Memory B cell (primary cell): ENCODE measurements at regions not wholly inside any gene's neighbourhood (a gene's known extent, or its start where the extent isn't known, plus 50 kb on each side); places are given as distances from the start of the nearest gene placed in this dataset.

ENCODE experiments used
- ATAC-seq: fragments of 150-1000 bp; cut with Tn5 transposase; 2 replicates; pipeline ENCODE4 v1.10.0; 2021; ENCODE audit warnings: low read depth, mild to moderate bottlenecking, moderate library complexity
- DNase-seq, 2 donors: peaks; one replicate each; pipeline ENCODE4 v3.0.0; 2022; ENCODE audit warnings: low spot score in 2 of 2
- H3K27ac Mint-ChIP-seq: one replicate; pipeline ENCODE4 v1.8.0; 2022; ENCODE audit warnings: mild to moderate bottlenecking, moderate library complexity, mixed read lengths
- H3K27me3 Mint-ChIP-seq: one replicate; pipeline ENCODE4 v1.8.0; 2022; ENCODE audit warnings: mixed read lengths
- H3K36me3 Mint-ChIP-seq: one replicate; pipeline ENCODE4 v1.8.0; 2022; ENCODE audit warnings: mild to moderate bottlenecking, mixed read lengths
- H3K4me1 Mint-ChIP-seq: one replicate; pipeline ENCODE4 v1.8.0; 2022; ENCODE audit warnings: mixed read lengths
- H3K4me3 Mint-ChIP-seq: one replicate; pipeline ENCODE4 v1.8.0; 2022; ENCODE audit warnings: mild to moderate bottlenecking, moderate library complexity, mixed read lengths
- H3K9me3 Mint-ChIP-seq: one replicate; pipeline ENCODE4 v1.8.0; 2022; ENCODE audit warnings: mixed read lengths

DNA sequence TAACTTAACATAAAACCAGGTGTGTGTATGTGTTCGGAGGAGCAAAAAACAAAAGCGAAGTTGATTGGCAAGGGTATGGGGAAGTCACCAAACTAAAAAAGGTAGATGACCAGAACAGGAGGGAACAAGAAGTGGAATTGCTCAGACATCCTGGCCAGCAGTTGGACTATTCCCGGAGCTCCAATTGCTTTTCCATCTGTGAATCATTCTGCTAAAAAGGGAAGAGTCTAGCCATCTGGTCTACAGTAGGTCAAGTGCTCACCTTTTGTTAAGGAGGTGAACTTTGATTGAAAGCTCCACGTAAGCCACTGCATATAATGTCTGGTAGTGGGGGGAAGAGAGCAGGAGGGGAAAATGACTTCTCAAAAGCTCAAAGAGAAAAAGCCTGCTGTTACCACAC, 50.0 kb upstream of the BET1 start:
- Mint-ChIP-seq H3K4me1 (peaks cover 28% of the 10 kb centered on the region), H3K36me3 (peaks cover 4% of the 10 kb centered on the region), H3K27ac (peak overlapping the region; percentile 14), H3K4me3 (peak overlapping the region; percentile 2), H3K27me3 (no peaks in the 10 kb centered on the region), H3K9me3 (peaks cover 2% of the 10 kb centered on the region)
- DNase-seq (no peak), ATAC-seq (no peak)

DNA sequence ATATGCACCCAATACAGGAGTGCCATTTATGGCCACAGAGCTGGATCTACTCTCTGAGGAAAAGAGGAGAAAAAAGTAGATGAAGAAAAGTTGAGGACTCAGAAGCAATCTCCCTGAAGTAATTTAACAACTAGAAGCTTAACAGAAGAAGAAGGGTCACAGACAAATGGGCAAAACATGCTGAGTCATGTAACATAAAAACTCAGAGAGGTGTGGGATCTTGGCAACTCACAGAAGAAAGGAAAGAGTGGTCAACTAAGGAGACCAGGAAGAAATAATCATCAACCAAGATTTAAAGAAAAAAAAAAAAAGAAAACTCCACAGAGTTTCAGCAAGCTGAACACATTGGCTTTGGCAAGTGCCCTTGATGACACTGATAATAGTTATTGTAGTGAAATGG, 51.8 kb upstream of the BET1 start:
- DNase-seq (no peak), ATAC-seq (no peak)
- peaks cover 4% of the 10 kb centered on the region for H3K36me3 Mint-ChIP-seq
- H3K4me1 Mint-ChIP-seq = peaks cover 15% of the 10 kb centered on the region
- no peaks in the 10 kb centered on the region for H3K27me3 Mint-ChIP-seq
- peaks cover 2% of the 10 kb centered on the region for H3K9me3 Mint-ChIP-seq
- H3K27ac Mint-ChIP-seq = no peak overlapping the region
- H3K4me3 Mint-ChIP-seq = no peak overlapping the region

DNA sequence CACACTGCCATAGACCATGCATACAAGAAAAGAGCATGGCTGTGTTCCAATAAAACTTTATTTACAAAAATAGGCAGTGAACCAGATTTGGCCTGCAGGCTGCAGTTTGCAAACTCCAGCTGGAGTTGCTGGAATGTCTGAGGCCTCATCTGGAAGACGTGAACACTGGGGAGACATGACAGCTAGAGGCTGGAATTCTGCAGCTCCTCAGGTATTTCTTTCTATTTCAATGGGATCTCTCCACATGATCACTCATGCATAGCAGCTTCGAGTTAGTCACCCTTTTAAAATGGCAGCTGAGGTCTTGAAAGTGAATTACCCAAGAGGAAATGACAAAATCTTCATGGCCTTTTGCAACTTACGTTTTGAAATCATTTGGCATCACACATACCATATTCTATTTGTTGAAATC, 52.6 kb upstream of the BET1 start:
- Mint-ChIP-seq H3K9me3 (peaks cover 2% of the 10 kb centered on the region), H3K36me3 (peaks cover 4% of the 10 kb centered on the region), H3K4me3 (no peak overlapping the region), H3K27me3 (no peaks in the 10 kb centered on the region), H3K4me1 (peaks cover 16% of the 10 kb centered on the region), H3K27ac (no peak overlapping the region)
- ATAC-seq (no peak), DNase-seq (no peak)

DNA sequence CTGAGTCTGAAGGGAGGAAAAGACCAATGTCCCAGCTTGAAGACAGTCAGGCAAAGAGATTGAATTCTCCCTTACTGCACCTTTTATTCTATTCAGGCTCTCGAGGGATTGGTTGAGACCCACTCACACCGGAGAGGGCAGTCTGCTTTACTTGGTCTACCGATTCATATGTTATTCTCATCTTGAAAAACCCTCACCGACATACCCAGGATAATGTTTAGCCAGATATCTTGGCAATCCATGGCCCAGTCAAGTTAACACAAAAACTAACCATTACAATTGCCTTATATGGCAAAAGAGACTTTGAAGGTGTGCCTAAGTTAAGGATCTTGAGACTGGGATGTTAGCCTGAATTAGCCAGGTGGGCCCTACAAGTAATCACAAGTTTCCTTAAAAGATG, 53.8 kb upstream of the BET1 start:
- Mint-ChIP-seq H3K4me3 (no peak overlapping the region), H3K27me3 (no peaks in the 10 kb centered on the region), H3K9me3 (peaks cover 2% of the 10 kb centered on the region), H3K4me1 (peaks cover 20% of the 10 kb centered on the region), H3K36me3 (peaks cover 4% of the 10 kb centered on the region), H3K27ac (no peak overlapping the region)
- no peak for DNase-seq
- no peak for ATAC-seq

DNA sequence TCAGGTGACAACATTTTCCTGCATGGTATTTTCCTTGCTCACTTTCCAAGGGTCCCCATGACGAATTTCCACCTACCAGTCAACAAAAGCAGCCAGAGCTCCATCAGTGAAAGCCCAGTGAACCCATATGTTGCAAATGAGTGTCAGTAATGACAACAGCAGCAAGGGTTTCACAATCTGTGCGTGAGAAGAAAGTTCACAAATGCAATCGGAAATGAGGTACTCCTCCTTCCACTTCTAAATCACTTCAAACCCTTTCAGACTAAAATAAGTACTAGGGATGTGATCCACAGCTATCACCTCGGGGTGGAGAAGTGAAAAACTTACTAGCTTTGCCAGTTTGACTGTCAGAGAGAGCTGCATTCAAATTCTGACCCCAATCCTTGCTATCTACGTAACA, 55.6 kb upstream of the BET1 start:
- no peak for DNase-seq
- ATAC-seq = no peak
- H3K4me3 Mint-ChIP-seq = no peak overlapping the region
- H3K27me3 Mint-ChIP-seq = no peaks in the 10 kb centered on the region
- peaks cover 16% of the 10 kb centered on the region for H3K4me1 Mint-ChIP-seq
- H3K9me3 Mint-ChIP-seq = peaks cover 2% of the 10 kb centered on the region
- peaks cover 4% of the 10 kb centered on the region for H3K36me3 Mint-ChIP-seq
- no peak overlapping the region for H3K27ac Mint-ChIP-seq

DNA sequence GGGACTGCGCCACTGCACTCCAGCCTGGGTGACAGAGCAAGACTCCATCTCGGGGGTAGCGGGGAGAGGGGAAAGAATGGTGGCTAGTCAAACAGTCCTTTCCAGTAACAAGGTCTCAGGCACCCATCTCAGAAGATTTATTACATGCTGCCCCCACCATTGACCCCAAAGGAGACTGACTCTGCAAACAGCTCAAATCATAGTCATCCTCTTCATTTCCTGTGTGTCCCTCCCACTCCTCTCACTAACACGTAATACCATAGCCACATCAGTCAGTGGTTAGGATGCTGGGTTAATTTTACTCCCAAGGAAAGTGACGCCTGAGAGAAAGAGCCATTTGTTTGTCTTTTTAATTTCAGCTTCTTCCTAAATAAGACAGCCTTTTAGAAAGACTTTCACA, 56.6 kb upstream of the BET1 start:
- H3K27me3 Mint-ChIP-seq = no peaks in the 10 kb centered on the region
- no peak overlapping the region for H3K4me3 Mint-ChIP-seq
- DNase-seq = no peak
- peaks cover 2% of the 10 kb centered on the region for H3K9me3 Mint-ChIP-seq
- no peak overlapping the region for H3K27ac Mint-ChIP-seq
- peaks cover 16% of the 10 kb centered on the region for H3K4me1 Mint-ChIP-seq
- peaks cover 2% of the 10 kb centered on the region for H3K36me3 Mint-ChIP-seq
- ATAC-seq = no peak

DNA sequence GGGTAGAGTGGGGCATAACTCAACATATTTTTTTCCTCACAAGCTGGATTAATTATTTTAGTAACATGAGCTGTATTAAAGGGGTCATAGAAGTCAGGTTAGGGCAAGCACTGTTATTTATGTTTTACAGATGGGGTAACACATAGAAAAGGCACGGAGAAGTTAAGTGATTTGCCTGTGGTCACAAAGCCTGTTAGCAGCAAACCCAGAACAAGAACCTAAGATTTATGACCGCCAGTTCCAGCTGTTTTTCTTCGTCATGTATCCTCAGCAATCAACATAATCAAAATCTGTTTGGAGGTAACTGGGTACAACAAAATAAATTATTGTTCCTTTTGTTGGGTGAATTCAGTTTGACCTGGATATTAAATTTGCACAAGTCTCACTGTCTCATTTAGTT, 57.2 kb upstream of the BET1 start:
- no peaks in the 10 kb centered on the region for H3K36me3 Mint-ChIP-seq
- H3K27ac Mint-ChIP-seq = no peak overlapping the region
- H3K9me3 Mint-ChIP-seq = no peaks in the 10 kb centered on the region
- no peak for ATAC-seq
- no peak overlapping the region for H3K4me3 Mint-ChIP-seq
- H3K4me1 Mint-ChIP-seq = peaks cover 14% of the 10 kb centered on the region
- DNase-seq = no peak
- H3K27me3 Mint-ChIP-seq = no peaks in the 10 kb centered on the region

DNA sequence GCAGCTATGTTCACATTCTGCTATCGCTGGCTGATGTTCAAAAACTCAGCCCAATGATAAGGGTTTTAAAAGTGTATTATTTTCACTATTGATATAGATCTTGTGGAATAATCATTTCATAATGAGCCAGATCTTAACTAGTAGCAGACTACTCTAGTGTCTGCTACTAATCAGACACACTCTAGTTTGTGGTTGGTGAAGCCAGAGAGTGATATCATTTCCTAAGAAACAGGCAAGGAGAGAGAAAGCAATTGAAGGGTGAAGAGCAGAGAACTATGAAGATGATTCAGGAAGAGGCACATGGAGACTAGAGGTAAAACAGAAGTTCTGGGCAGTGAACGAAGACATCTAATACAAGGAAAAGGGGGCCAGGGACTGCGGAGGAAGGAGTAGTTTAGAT, 58.2 kb upstream of the BET1 start:
- Mint-ChIP-seq H3K9me3 (no peaks in the 10 kb centered on the region), H3K27ac (peak overlapping the region; percentile 3), H3K36me3 (no peaks in the 10 kb centered on the region), H3K4me1 (peaks cover 17% of the 10 kb centered on the region), H3K27me3 (no peaks in the 10 kb centered on the region), H3K4me3 (no peak overlapping the region)
- ATAC-seq (no peak), DNase-seq (no peak)

DNA sequence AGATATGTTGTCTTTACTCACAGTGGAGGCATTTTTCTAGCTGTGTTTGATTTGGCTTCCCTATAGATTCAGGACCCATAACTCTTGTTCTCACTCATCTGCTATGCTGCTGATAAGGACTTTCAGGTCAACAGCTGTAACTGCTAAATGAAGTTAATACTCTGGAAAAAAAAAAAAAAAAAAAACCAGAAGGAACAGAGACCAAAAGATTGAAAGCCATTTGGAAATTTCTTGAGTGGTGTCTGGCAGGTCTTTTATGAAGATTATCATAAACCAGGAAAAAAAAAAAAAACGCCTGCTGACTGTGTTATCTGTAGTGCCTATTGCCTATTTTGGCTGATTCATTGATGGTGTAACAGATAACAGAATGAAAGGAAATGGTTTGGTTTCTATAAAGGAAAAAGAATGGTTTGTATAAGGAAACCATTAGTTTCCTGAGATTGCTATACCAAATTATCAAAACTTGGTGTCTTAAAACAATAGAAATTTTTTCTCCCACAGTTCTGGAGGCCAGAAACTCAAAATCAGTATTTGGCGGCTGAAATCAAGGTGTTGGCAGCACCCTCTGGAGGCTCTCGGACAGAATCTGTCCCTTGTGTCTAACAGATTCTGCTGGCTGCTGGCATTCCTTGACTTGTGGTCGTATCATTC, 60.5 kb upstream of the BET1 start:
- H3K9me3 Mint-ChIP-seq = no peaks in the 10 kb centered on the region
- H3K27ac Mint-ChIP-seq = no peak overlapping the region
- H3K36me3 Mint-ChIP-seq = no peaks in the 10 kb centered on the region
- DNase-seq (no peak), ATAC-seq (no peak)
- no peaks in the 10 kb centered on the region for H3K27me3 Mint-ChIP-seq
- no peak overlapping the region for H3K4me3 Mint-ChIP-seq
- peaks cover 30% of the 10 kb centered on the region for H3K4me1 Mint-ChIP-seq

DNA sequence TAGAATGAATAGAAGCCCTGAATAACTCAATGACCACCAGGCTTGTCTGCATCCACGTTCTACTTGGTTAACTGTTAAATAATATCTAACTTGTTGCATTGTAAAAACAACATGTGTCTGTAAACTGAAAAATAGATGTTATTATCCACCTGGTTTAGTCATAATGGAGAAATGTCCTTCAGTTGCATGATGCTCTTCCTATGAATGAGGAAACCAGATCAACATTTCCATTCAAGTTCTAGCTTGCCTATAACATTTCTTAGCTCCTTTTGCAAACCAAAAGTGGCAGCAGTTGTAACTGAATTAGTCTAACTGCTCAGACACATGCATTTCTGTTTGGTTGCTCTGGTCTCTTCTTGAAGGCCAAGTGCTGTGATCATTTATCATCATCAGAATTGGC, 62.9 kb upstream of the BET1 start:
- Mint-ChIP-seq H3K27me3 (no peaks in the 10 kb centered on the region), H3K27ac (no peak overlapping the region), H3K36me3 (no peaks in the 10 kb centered on the region), H3K4me1 (peaks cover 26% of the 10 kb centered on the region), H3K9me3 (no peaks in the 10 kb centered on the region), H3K4me3 (no peak overlapping the region)
- ATAC-seq (no peak), DNase-seq (no peak)

DNA sequence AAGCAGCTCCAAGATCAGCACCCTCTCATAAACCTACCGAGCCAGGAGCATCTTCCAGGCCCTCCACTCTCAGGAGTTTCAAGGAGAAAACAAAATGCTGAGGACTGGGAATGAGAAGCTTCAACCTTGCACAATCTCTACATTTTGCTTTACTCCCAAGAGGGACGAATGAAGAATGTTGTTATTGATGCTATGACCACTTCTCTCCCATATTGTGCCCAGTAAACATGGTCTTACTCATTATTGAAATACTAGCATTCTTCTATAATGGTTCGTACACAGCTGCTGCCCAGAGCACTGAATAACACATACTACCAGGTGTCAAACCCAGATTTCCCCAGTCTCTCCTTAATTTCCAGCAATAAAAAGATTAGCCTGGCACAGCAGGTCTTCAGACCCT, 63.4 kb upstream of the BET1 start:
- DNase-seq (no peak), ATAC-seq (no peak)
- Mint-ChIP-seq H3K27ac (no peak overlapping the region), H3K27me3 (no peaks in the 10 kb centered on the region), H3K9me3 (no peaks in the 10 kb centered on the region), H3K36me3 (no peaks in the 10 kb centered on the region), H3K4me3 (no peak overlapping the region), H3K4me1 (peaks cover 23% of the 10 kb centered on the region)

DNA sequence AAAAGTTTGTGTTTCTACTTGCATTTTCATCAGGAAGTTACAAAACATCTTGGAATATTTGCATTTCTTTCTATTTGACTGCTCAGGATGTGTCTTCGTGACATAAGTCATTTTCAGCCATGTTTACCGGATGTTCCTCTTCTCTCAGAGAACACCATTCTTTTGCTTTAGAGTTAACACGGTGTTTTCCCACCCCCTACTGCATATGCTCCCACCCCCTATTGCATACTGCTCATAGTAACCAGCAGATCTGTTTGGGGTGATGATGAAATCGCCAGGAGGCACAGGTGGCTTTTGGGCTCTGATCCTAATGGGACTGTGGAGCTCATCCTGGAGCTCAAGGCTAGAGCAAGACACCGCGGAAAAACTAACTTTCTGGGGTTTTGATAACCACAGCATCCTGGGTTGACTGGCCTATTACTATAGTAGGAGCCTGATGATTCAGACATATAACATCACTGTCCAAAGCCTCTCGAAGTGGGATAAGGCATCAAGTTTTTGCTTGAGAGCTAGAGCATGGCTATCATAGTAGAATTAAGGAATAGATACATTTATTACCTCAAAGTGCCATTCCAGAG, 65.1 kb upstream of the BET1 start:
- peak overlapping the region; percentile 63 for H3K4me3 Mint-ChIP-seq

DNA sequence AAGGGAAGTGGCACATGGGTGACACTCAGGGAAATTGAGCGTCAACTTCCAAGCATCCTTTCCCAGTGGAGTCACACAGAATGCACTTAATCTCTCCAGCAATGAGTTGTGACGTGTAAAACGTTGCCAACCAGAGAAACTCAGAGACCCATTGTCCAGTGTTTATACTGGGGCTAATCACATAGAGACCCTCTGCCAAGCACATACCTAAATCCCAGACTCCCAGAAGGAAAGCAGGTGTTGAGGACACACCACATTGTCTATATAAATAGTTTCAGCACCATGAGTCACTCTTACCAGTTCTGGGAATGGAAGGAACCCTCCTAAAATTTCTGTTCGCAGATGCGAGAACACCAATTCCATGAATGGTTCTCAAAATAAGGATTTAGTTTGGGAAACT, 76.4 kb upstream of the BET1 start:
- Mint-ChIP-seq H3K27ac (no peak overlapping the region), H3K27me3 (no peaks in the 10 kb centered on the region), H3K4me3 (no peak overlapping the region), H3K4me1 (peaks cover 2% of the 10 kb centered on the region), H3K9me3 (no peaks in the 10 kb centered on the region), H3K36me3 (no peaks in the 10 kb centered on the region)
- ATAC-seq (no peak), DNase-seq (no peak)

More for the DNA sequence above, 65.1 kb upstream of the BET1 start:
- peak; percentile 93 for ATAC-seq
- DNase-seq = no peak
- no peaks in the 10 kb centered on the region for H3K27me3 Mint-ChIP-seq
- H3K9me3 Mint-ChIP-seq = no peaks in the 10 kb centered on the region
- peak overlapping the region; percentile 75 for H3K27ac Mint-ChIP-seq
- peaks cover 26% of the 10 kb centered on the region for H3K4me1 Mint-ChIP-seq
- H3K36me3 Mint-ChIP-seq = no peaks in the 10 kb centered on the region

DNA sequence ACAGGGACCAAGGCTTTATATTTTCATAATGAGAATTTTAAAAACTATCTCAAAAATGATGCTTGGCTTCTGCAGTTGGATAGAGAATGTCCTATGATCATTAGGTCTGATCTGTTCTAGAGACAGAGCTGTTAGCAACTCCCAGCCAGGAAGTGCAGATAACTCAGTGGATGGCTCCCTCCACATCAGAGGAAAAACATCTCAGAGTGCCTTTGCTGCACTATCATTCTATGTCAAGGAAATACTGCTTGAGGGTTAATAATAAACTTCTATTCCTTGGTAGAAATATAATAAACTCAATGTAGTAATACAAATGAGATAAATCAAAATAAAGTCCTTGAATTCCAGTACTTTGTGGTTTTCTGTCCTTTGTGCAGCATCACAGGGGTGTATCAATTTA, 78.0 kb upstream of the BET1 start:
- no peak overlapping the region for H3K27ac Mint-ChIP-seq
- DNase-seq (no peak), ATAC-seq (no peak)
- H3K4me3 Mint-ChIP-seq = no peak overlapping the region
- H3K9me3 Mint-ChIP-seq = no peaks in the 10 kb centered on the region
- no peaks in the 10 kb centered on the region for H3K27me3 Mint-ChIP-seq
- H3K4me1 Mint-ChIP-seq = peaks cover 2% of the 10 kb centered on the region
- no peaks in the 10 kb centered on the region for H3K36me3 Mint-ChIP-seq

DNA sequence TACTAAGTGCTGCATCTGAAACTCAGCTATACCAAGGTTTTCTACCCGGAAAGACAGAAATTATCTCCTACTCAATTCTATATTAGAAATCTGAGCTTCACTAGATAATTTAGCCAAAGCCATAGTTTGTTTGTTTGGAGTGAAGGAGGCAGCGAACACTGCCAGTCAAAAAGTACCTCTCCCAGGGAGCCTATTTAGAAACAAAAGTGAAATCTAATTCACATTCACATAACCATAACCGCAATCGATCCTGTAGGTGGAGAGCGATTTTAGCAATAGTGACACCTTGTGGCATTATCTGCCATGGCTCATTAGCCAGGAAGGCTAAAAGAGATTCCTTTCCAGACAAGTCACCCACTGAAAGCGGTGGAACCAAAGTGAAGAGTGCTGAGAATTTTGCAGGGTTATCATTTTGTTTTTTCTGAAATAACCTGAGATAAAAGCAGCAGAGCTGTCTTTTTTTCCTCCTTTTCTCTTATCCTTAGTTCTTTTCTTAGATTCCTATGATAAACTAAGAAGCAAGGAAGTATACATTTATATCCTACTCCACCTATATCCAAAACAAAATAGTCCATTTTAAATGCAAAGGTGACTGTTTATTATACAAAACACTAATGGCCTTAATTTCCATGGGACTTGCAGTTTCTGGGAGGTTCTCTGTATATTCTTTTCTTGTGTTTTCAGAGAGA, 83.7 kb upstream of the BET1 start:
- Mint-ChIP-seq H3K9me3 (no peaks in the 10 kb centered on the region), H3K4me3 (peak overlapping the region; percentile 84), H3K27me3 (peaks cover 2% of the 10 kb centered on the region), H3K27ac (peak overlapping the region; percentile 93), H3K4me1 (peaks cover 11% of the 10 kb centered on the region), H3K36me3 (no peaks in the 10 kb centered on the region)
- ATAC-seq (peak; percentile 99), DNase-seq (peak; percentile 51 to 67)
